Ovary (tissue), 3 donors: ENCODE measurements at regions not wholly inside any gene's neighbourhood (a gene's known extent, or its start where the extent isn't known, plus 50 kb on each side); places are given as distances from the start of the nearest gene placed in this dataset.

Experiments used
- CTCF ChIP-seq, 3 donors: fragments of 450-650 bp in 2 of 3; fragments of 200-600 bp in 1 of 3; IDR thresholded peaks; one replicate each; pipeline versions ENCODE4 v1.5.1 to v1.8.0; 2016 to 2022; ENCODE audit warnings: antibody characterized with exemption in 3 of 3, mild to moderate bottlenecking in 1 of 3
- POLR2A ChIP-seq: fragments of 450-650 bp; IDR thresholded peaks from one replicate; pipeline ENCODE4 v1.6.1; 2017; ENCODE audit warnings: antibody characterized with exemption, mild to moderate bottlenecking, moderate library complexity
- donor health status: DM: no; HTN: no; CAD: no.

GRCh38 chr3:116969646-116970045 lies 260.1 kb downstream of the TUSC7 start:
- no peak for TF ChIP-seq CTCF (IDR thresholded peaks at IDR 0.05)
- no peak for TF ChIP-seq POLR2A
